ENCODE measurements at regions not wholly inside any gene's neighbourhood (a gene's known extent, or its start where the extent isn't known, plus 50 kb on each side); places are given as distances from the start of the nearest gene placed in this dataset.

DNA sequence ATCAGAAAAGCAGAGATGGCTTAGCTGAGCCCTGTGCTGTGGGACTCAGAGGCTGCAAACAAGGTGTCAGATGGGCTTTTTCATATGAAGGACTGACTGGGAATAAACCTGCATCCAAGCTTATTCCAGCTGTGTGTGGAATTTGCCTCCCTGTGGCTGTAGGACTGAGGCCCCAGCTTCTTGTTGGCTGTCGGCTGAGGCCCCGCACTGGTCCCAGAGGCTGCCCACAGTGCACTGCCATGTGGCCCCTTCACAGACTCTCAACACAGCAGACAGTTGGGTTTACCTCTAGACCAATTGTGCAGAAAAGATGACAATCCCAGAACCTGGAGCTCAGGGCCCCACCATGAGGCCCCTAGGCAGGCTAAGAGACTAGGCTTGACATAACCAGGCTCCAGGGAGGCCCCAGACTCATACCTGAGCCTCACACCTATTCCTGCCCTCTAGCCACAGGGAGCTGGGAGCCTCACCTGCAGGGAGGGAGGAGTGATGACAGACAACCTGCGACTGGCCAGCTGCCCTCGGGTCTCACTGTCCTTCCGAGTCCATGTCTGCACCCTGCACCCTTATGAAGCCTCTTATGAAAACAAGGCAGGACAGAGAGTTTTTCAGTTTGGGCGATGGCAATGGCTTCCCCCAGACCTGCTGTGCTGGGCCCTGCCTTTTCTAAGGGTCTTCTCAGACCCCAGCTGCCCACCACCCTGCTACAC, 615.5 kb downstream of the NPHP4 start:
- TF ChIP-seq, protein P1, sequence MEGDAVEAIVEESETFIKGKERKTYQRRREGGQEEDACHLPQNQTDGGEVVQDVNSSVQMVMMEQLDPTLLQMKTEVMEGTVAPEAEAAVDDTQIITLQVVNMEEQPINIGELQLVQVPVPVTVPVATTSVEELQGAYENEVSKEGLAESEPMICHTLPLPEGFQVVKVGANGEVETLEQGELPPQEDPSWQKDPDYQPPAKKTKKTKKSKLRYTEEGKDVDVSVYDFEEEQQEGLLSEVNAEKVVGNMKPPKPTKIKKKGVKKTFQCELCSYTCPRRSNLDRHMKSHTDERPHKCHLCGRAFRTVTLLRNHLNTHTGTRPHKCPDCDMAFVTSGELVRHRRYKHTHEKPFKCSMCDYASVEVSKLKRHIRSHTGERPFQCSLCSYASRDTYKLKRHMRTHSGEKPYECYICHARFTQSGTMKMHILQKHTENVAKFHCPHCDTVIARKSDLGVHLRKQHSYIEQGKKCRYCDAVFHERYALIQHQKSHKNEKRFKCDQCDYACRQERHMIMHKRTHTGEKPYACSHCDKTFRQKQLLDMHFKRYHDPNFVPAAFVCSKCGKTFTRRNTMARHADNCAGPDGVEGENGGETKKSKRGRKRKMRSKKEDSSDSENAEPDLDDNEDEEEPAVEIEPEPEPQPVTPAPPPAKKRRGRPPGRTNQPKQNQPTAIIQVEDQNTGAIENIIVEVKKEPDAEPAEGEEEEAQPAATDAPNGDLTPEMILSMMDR (IDR thresholded peaks at IDR 0.05; ENCODE audit: low read depth, low read length, missing control alignments): no peak
- DNase-seq (ENCODE audit: low read depth): no peak
- H3K4me3 ChIP-seq (ENCODE audit: low read depth, low read length): no peak overlapping the region

- no peak overlapping the region for H3K4me3 ChIP-seq (ENCODE audit: low read depth, low read length)
- no peak for DNase-seq (ENCODE audit: low read depth)
- TF ChIP-seq, protein P1 (IDR thresholded peaks at IDR 0.05; ENCODE audit: low read depth, low read length, missing control alignments): no peak
These were observed 616.7 kb downstream of the NPHP4 start for GRCh38 chr1:5375481-5375880.

- TF ChIP-seq, protein P1 (IDR thresholded peaks at IDR 0.05; ENCODE audit: low read depth, low read length, missing control alignments): no peak
- no peak for DNase-seq (ENCODE audit: low read depth)
- H3K4me3 ChIP-seq (ENCODE audit: low read depth, low read length): no peak overlapping the region
These were observed 618.0 kb downstream of the NPHP4 start for GRCh38 chr1:5374192-5374591.

GRCh38 chr1:5373281-5373680, 618.9 kb downstream of the NPHP4 start:
- no peak for DNase-seq (ENCODE audit: low read depth)
- H3K4me3 ChIP-seq (ENCODE audit: low read depth, low read length): no peak overlapping the region
- TF ChIP-seq, protein P1 (IDR thresholded peaks at IDR 0.05; ENCODE audit: low read depth, low read length, missing control alignments): no peak

DNA sequence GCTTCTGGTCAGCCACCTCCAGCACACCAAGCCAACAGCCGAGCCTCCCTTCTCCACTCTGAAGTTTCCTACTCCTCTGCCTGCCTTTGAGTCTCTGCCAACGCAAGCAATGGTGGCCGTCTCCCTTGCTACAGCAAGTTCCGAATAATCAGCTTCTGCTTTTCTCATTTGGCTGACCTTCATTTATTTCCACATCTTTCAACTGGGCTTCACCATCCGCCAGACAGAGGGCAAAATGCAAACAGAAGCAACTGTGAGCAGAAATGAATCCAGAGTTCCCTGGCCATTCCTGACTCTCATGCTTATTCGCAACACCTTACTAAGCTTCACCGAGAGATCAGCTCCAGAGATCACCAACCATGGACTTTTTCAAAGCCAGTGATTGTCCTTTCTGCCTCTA, 621.0 kb downstream of the NPHP4 start:
- no peak overlapping the region for H3K4me3 ChIP-seq (ENCODE audit: low read depth, low read length)
- TF ChIP-seq, protein P1 (IDR thresholded peaks at IDR 0.05; ENCODE audit: low read depth, low read length, missing control alignments): no peak
- no peak for DNase-seq (ENCODE audit: low read depth)

DNA sequence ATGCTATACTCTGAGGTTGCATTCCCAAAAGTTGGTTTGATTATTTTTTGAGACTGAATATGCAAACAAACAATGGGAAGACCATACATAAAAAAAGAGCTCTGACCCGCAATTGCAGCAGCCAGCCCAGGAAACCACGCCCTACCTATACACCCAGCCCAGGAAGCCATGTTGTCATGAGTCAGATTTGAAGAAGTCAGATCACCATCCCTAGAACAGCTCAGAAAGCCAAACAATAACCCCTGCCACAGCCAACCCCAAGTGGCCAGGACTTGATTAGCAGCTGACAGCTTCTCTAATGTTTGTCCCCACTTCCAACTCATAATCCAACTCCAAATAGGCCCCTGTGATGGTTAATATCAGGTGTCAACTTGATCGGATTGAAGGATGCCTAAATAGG, 621.9 kb downstream of the NPHP4 start:
- TF ChIP-seq, protein P1 (IDR thresholded peaks at IDR 0.05; ENCODE audit: low read depth, low read length, missing control alignments): no peak
- no peak for DNase-seq (ENCODE audit: low read depth)
- H3K4me3 ChIP-seq (ENCODE audit: low read depth, low read length): no peak overlapping the region

DNA sequence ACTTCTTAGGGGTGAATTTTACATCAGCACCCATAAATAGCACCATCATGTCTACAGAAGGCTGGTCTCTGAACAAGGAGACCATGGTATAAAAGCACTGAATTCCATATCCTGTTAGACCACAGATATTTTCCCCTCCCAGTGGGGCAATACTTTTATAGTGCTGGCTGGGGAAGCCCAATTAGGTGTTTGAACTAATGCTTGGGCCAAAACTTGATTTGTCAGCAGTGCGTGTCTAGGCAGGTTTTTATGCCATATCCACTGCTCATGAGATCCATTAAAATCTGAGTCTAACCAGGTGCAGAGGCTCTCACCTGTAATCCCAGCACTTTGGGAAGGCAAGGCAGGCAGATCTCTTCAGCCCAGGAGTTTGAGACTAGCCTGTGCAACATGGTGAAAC, 623.0 kb downstream of the NPHP4 start:
- no peak for DNase-seq (ENCODE audit: low read depth)
- no peak overlapping the region for H3K4me3 ChIP-seq (ENCODE audit: low read depth, low read length)
- TF ChIP-seq, protein P1 (IDR thresholded peaks at IDR 0.05; ENCODE audit: low read depth, low read length, missing control alignments): no peak

All from GM12864 (cell line).